SK-N-SH treated with all-trans-retinoic acid at 6 μM for 48 hours (cell line): ENCODE measurements at regions not wholly inside any gene's neighbourhood (a gene's known extent, or its start where the extent isn't known, plus 50 kb on each side); places are given as distances from the start of the nearest gene placed in this dataset.

ENCODE experiments used
- ATAC-seq: fragments of 200-7000 bp; cut with Tn5 transposase; 3 replicates; pipeline ENCODE4 v1.9.1; 2020; ENCODE audit warnings: mild to moderate bottlenecking, moderate library complexity
- ARNTL ChIP-seq: fragments of 450-650 bp; formaldehyde crosslinking; IDR thresholded peaks from 2 replicates; pipeline ENCODE4 v1.5.0; 2020; ENCODE audit warnings: low read depth, mild to moderate bottlenecking, moderate library complexity, borderline replicate concordance
- BACH2 ChIP-seq: fragments of 250-450 bp; sonication (Bioruptor Pico); IDR thresholded peaks from 2 replicates; pipeline ENCODE4 v1.9.0; 2021; ENCODE audit warnings: mild to moderate bottlenecking, borderline replicate concordance
- CREB5 ChIP-seq: fragments of 250-450 bp; sonication (Bioruptor Pico); IDR thresholded peaks from 2 replicates; pipeline ENCODE4 v1.5.1; 2020; ENCODE audit warnings: low read depth, mild to moderate bottlenecking, moderate library complexity
- CSRNP3 ChIP-seq: fragments of 250-450 bp; sonication (Bioruptor Pico); IDR thresholded peaks from 2 replicates; pipeline ENCODE4 v1.5.1; 2021; ENCODE audit warnings: mild to moderate bottlenecking, moderate library complexity
- GLIS3 ChIP-seq: fragments of 250-450 bp; sonication (Bioruptor Pico); IDR thresholded peaks from 2 replicates; pipeline ENCODE4 v1.5.0; 2020; ENCODE audit warnings: mild to moderate bottlenecking, moderate library complexity
- ISL1 ChIP-seq: fragments of 250-450 bp; sonication (Bioruptor Pico); IDR thresholded peaks from 2 replicates; pipeline ENCODE4 v2.1.2; 2022; ENCODE audit warnings: mild to moderate bottlenecking, moderate library complexity
- OSR1 ChIP-seq: fragments of 250-450 bp; sonication (Bioruptor Pico); IDR thresholded peaks from 2 replicates; pipeline ENCODE4 v1.8.0; 2022; ENCODE audit warnings: moderate library complexity, mild to moderate bottlenecking, inconsistent platforms
- PATZ1 ChIP-seq: fragments of 250-450 bp; sonication (Bioruptor Pico); IDR thresholded peaks from 2 replicates; pipeline ENCODE4 v1.8.0; 2020; ENCODE audit warnings: mild to moderate bottlenecking, moderate library complexity, borderline replicate concordance
- POU6F1 ChIP-seq: fragments of 250-450 bp; sonication (Bioruptor Pico); IDR thresholded peaks from 2 replicates; pipeline ENCODE4 v1.8.0; 2021; ENCODE audit warnings: low read depth, mild to moderate bottlenecking, moderate library complexity, borderline replicate concordance
- RARB ChIP-seq: fragments of 250-450 bp; sonication (Bioruptor Pico); IDR thresholded peaks from 2 replicates; pipeline ENCODE4 v1.8.0; 2021; ENCODE audit warnings: mild to moderate bottlenecking, moderate library complexity
- SNAI2 ChIP-seq: fragments of 250-450 bp; sonication (Bioruptor Pico); IDR thresholded peaks from 2 replicates; pipeline ENCODE4 v1.5.0; 2020; ENCODE audit warnings: mild to moderate bottlenecking, moderate library complexity
- TCF4 ChIP-seq: fragments of 250-450 bp; sonication (Bioruptor Pico); IDR thresholded peaks from 2 replicates; pipeline ENCODE4 v1.8.0; 2021; ENCODE audit warnings: mild to moderate bottlenecking, moderate library complexity, borderline replicate concordance
- TOX ChIP-seq: fragments of 250-450 bp; sonication (Bioruptor Pico); IDR thresholded peaks from 2 replicates; pipeline ENCODE4 v1.8.0; 2021; ENCODE audit warnings: mild to moderate bottlenecking, moderate library complexity, borderline replicate concordance
- TSHZ2 ChIP-seq: fragments of 250-450 bp; sonication (Bioruptor Pico); IDR thresholded peaks from 2 replicates; pipeline ENCODE4 v1.5.0; 2020; ENCODE audit warnings: mild to moderate bottlenecking, moderate library complexity
- ZC3H10 ChIP-seq: fragments of 250-450 bp; sonication (Bioruptor Pico); IDR thresholded peaks from 2 replicates; pipeline ENCODE4 v1.5.1; 2021; ENCODE audit warnings: mild to moderate bottlenecking, moderate library complexity
- ZFP30 ChIP-seq: fragments of 450-650 bp; formaldehyde crosslinking; IDR thresholded peaks from 2 replicates; pipeline ENCODE4 v1.5.0; 2022; ENCODE audit warnings: mild to moderate bottlenecking, moderate library complexity
- ZNF565 ChIP-seq: fragments of 450-650 bp; formaldehyde crosslinking; conservative IDR thresholded peaks from 2 replicates; pipeline ENCODE4 v1.5.0; 2020; ENCODE audit warnings: low read depth, mild to moderate bottlenecking, moderate library complexity
- ZNF70 ChIP-seq: fragments of 450-650 bp; formaldehyde crosslinking; IDR thresholded peaks from 2 replicates; pipeline ENCODE4 v1.5.0; 2020; ENCODE audit warnings: mild to moderate bottlenecking, moderate library complexity
- ZNF8 ChIP-seq: fragments of 450-650 bp; formaldehyde crosslinking; IDR thresholded peaks from 2 replicates; pipeline ENCODE4 v1.5.0; 2020; ENCODE audit warnings: mild to moderate bottlenecking, moderate library complexity

- TF ChIP-seq RARB (no peak), CSRNP3 (CRISPR knock-in tag) (no peak), TCF4 (CRISPR knock-in tag) (no peak), ZNF565 (CRISPR knock-in tag) (no peak), BACH2 (CRISPR knock-in tag) (no peak), SNAI2 (CRISPR knock-in tag) (no peak), ARNTL (no peak), ZNF8 (CRISPR knock-in tag) (no peak), PATZ1 (CRISPR knock-in tag) (no peak), ZFP30 (CRISPR knock-in tag) (no peak), TOX (CRISPR knock-in tag) (no peak), ZNF70 (no peak), ZC3H10 (CRISPR knock-in tag) (no peak), CREB5 (CRISPR knock-in tag) (no peak)
- TF ChIP-seq, all 23 proteins: peak for 0
- no peak for ATAC-seq
These were observed 881.1 kb upstream of the AUTS2 start for GRCh38 chr7:68717176-68717575.

- peak; percentile 76 for ATAC-seq
- TF ChIP-seq ZC3H10 (CRISPR knock-in tag) (no peak), SNAI2 (CRISPR knock-in tag) (0 out of 2 replicates have a peak, but pooled peaks have one; percentile 50), GLIS3 (no peak), TSHZ2 (peak; percentile 96), ZFP30 (CRISPR knock-in tag) (no peak), OSR1 (CRISPR knock-in tag) (no peak), CREB5 (CRISPR knock-in tag) (no peak), BACH2 (CRISPR knock-in tag) (no peak), TCF4 (CRISPR knock-in tag) (peak; percentile 99), CSRNP3 (CRISPR knock-in tag) (no peak), ZNF565 (CRISPR knock-in tag) (no peak)
These were observed 880.2 kb upstream of the AUTS2 start for GRCh38 chr7:68718097-68718551.

- no peak for ATAC-seq
- no peak for TF ChIP-seq BACH2 (CRISPR knock-in tag)
- no peak for TF ChIP-seq GLIS3
- TF ChIP-seq OSR1 (CRISPR knock-in tag), result no peak
- no peak for TF ChIP-seq PATZ1 (CRISPR knock-in tag)
- no peak for TF ChIP-seq CSRNP3 (CRISPR knock-in tag)
- TF ChIP-seq POU6F1, result no peak
- no peak for TF ChIP-seq ZC3H10 (CRISPR knock-in tag)
- TF ChIP-seq ARNTL, result no peak
- TF ChIP-seq ZNF565 (CRISPR knock-in tag), result no peak
- TF ChIP-seq ISL1 (CRISPR knock-in tag), result no peak
These were observed 877.6 kb upstream of the AUTS2 start for GRCh38 chr7:68720697-68721096.
